ENCODE measurements at regions not wholly inside any gene's neighbourhood (a gene's known extent, or its start where the extent isn't known, plus 50 kb on each side); places are given as distances from the start of the nearest gene placed in this dataset.

GRCh38 chr12:102728506-102729242 lies 188.4 kb downstream of the PAH start:
- DNase-seq (ENCODE audit: low read depth, low spot score): no peak
- Histone ChIP-seq H3K36me3 (ENCODE audit: control insufficient read depth, insufficient read depth, low read length) (no peaks in the 10 kb centered on the region), H3K4me1 (ENCODE audit: control insufficient read depth, insufficient read depth, low read length) (no peaks in the 10 kb centered on the region), H3K27me3 (ENCODE audit: control insufficient read depth, insufficient read depth, low read length) (no peaks in the 10 kb centered on the region), H3K4me3 (ENCODE audit: low read length) (no peak overlapping the region), H3K27ac (ENCODE audit: low read length) (no peak overlapping the region), H3K9me3 (ENCODE audit: control insufficient read depth, insufficient read depth, low read length) (no peaks in the 10 kb centered on the region)
- WGBS (ENCODE audit: insufficient coverage, insufficient read length): no CpG with 5 or more reads among the region's 5 CpGs

GRCh38 chr12:102726686-102727085 lies 190.4 kb downstream of the PAH start:
- Histone ChIP-seq H3K27ac (ENCODE audit: low read length) (no peak overlapping the region), H3K36me3 (ENCODE audit: control insufficient read depth, insufficient read depth, low read length) (no peaks in the 10 kb centered on the region), H3K27me3 (ENCODE audit: control insufficient read depth, insufficient read depth, low read length) (no peaks in the 10 kb centered on the region), H3K4me1 (ENCODE audit: control insufficient read depth, insufficient read depth, low read length) (no peaks in the 10 kb centered on the region), H3K4me3 (ENCODE audit: low read length) (no peak overlapping the region), H3K9me3 (ENCODE audit: control insufficient read depth, insufficient read depth, low read length) (no peaks in the 10 kb centered on the region)
- DNase-seq (ENCODE audit: low read depth, low spot score): no peak
- no CpG with 5 or more reads among the region's 4 CpGs for WGBS (ENCODE audit: insufficient coverage, insufficient read length)

GRCh38 chr12:102722147-102722546 lies 194.9 kb downstream of the PAH start:
- WGBS (ENCODE audit: insufficient coverage, insufficient read length): no CpG with 5 or more reads among the region's 2 CpGs

GRCh38 chr12:102708108-102708507 lies 208.9 kb downstream of the PAH start:
- no CpG with 5 or more reads among the region's 3 CpGs for WGBS (ENCODE audit: insufficient coverage, insufficient read length)
- no peaks in the 10 kb centered on the region for H3K4me1 ChIP-seq (ENCODE audit: control insufficient read depth, insufficient read depth, low read length)

More at GRCh38 chr12:102722147-102722546, 194.9 kb downstream of the PAH start:
- no peak overlapping the region for H3K27ac ChIP-seq (ENCODE audit: low read length)
- no peak for DNase-seq (ENCODE audit: low read depth, low spot score)
- H3K27me3 ChIP-seq (ENCODE audit: control insufficient read depth, insufficient read depth, low read length): no peaks in the 10 kb centered on the region
- no peaks in the 10 kb centered on the region for H3K36me3 ChIP-seq (ENCODE audit: control insufficient read depth, insufficient read depth, low read length)
- no peak overlapping the region for H3K4me3 ChIP-seq (ENCODE audit: low read length)
- H3K4me1 ChIP-seq (ENCODE audit: control insufficient read depth, insufficient read depth, low read length): no peaks in the 10 kb centered on the region
- H3K9me3 ChIP-seq (ENCODE audit: control insufficient read depth, insufficient read depth, low read length): no peaks in the 10 kb centered on the region

GRCh38 chr12:102702447-102703114 lies 214.5 kb downstream of the PAH start:
- H3K4me1 ChIP-seq (ENCODE audit: control insufficient read depth, insufficient read depth, low read length): no peaks in the 10 kb centered on the region
- H3K27ac ChIP-seq (ENCODE audit: low read length): no peak overlapping the region
- no peaks in the 10 kb centered on the region for H3K36me3 ChIP-seq (ENCODE audit: control insufficient read depth, insufficient read depth, low read length)
- no peak for DNase-seq (ENCODE audit: low read depth, low spot score)
- H3K9me3 ChIP-seq (ENCODE audit: control insufficient read depth, insufficient read depth, low read length): no peaks in the 10 kb centered on the region
- no CpG with 5 or more reads among the region's 6 CpGs for WGBS (ENCODE audit: insufficient coverage, insufficient read length)
- H3K27me3 ChIP-seq (ENCODE audit: control insufficient read depth, insufficient read depth, low read length): no peaks in the 10 kb centered on the region
- no peak overlapping the region for H3K4me3 ChIP-seq (ENCODE audit: low read length)

More at GRCh38 chr12:102708108-102708507, 208.9 kb downstream of the PAH start:
- H3K27ac ChIP-seq (ENCODE audit: low read length): no peak overlapping the region
- no peaks in the 10 kb centered on the region for H3K36me3 ChIP-seq (ENCODE audit: control insufficient read depth, insufficient read depth, low read length)
- H3K27me3 ChIP-seq (ENCODE audit: control insufficient read depth, insufficient read depth, low read length): no peaks in the 10 kb centered on the region
- H3K9me3 ChIP-seq (ENCODE audit: control insufficient read depth, insufficient read depth, low read length): no peaks in the 10 kb centered on the region
- no peak for DNase-seq (ENCODE audit: low read depth, low spot score)
- H3K4me3 ChIP-seq (ENCODE audit: low read length): no peak overlapping the region

GRCh38 chr12:102696045-102696444 lies 215.7 kb upstream of the IGF1 start:
- H3K27ac ChIP-seq (ENCODE audit: low read length): no peak overlapping the region
- no peaks in the 10 kb centered on the region for H3K9me3 ChIP-seq (ENCODE audit: control insufficient read depth, insufficient read depth, low read length)
- no peak overlapping the region for H3K4me3 ChIP-seq (ENCODE audit: low read length)
- H3K27me3 ChIP-seq (ENCODE audit: control insufficient read depth, insufficient read depth, low read length): no peaks in the 10 kb centered on the region
- no peaks in the 10 kb centered on the region for H3K36me3 ChIP-seq (ENCODE audit: control insufficient read depth, insufficient read depth, low read length)
- DNase-seq (ENCODE audit: low read depth, low spot score): no peak
- H3K4me1 ChIP-seq (ENCODE audit: control insufficient read depth, insufficient read depth, low read length): peaks cover 2% of the 10 kb centered on the region; the same call in 1 of the 2 replicates

- Histone ChIP-seq H3K4me1 (ENCODE audit: control insufficient read depth, insufficient read depth, low read length) (peaks cover 2% of the 10 kb centered on the region; the same call in 1 of the 2 replicates), H3K4me3 (ENCODE audit: low read length) (no peak overlapping the region), H3K36me3 (ENCODE audit: control insufficient read depth, insufficient read depth, low read length) (no peaks in the 10 kb centered on the region), H3K27ac (ENCODE audit: low read length) (no peak overlapping the region), H3K9me3 (ENCODE audit: control insufficient read depth, insufficient read depth, low read length) (no peaks in the 10 kb centered on the region), H3K27me3 (ENCODE audit: control insufficient read depth, insufficient read depth, low read length) (no peaks in the 10 kb centered on the region)
- no CpG with 5 or more reads among the region's 2 CpGs for WGBS (ENCODE audit: insufficient coverage, insufficient read length)
- no peak for DNase-seq (ENCODE audit: low read depth, low spot score)
Observed at GRCh38 chr12:102694903-102695302, 214.5 kb upstream of the IGF1 start.

- no peaks in the 10 kb centered on the region for H3K36me3 ChIP-seq (ENCODE audit: control insufficient read depth, insufficient read depth, low read length)
- no peaks in the 10 kb centered on the region for H3K27me3 ChIP-seq (ENCODE audit: control insufficient read depth, insufficient read depth, low read length)
- peaks cover 2% of the 10 kb centered on the region; the same call in 1 of the 2 replicates for H3K4me1 ChIP-seq (ENCODE audit: control insufficient read depth, insufficient read depth, low read length)
- no peaks in the 10 kb centered on the region for H3K9me3 ChIP-seq (ENCODE audit: control insufficient read depth, insufficient read depth, low read length)
- no peak for DNase-seq (ENCODE audit: low read depth, low spot score)
- no CpG with 5 or more reads among the region's 1 CpG for WGBS (ENCODE audit: insufficient coverage, insufficient read length)
- H3K27ac ChIP-seq (ENCODE audit: low read length): no peak overlapping the region
- no peak overlapping the region for H3K4me3 ChIP-seq (ENCODE audit: low read length)
Observed at GRCh38 chr12:102691773-102692555, 211.6 kb upstream of the IGF1 start.

GRCh38 chr12:102690253-102690652 lies 209.9 kb upstream of the IGF1 start:
- no CpG with 5 or more reads among the region's 2 CpGs for WGBS (ENCODE audit: insufficient coverage, insufficient read length)

GRCh38 chr12:102689701-102690100 lies 209.3 kb upstream of the IGF1 start:
- no peak for DNase-seq (ENCODE audit: low read depth, low spot score)
- H3K4me1 ChIP-seq (ENCODE audit: control insufficient read depth, insufficient read depth, low read length): peaks cover 2% of the 10 kb centered on the region; the same call in 1 of the 2 replicates
- WGBS (ENCODE audit: insufficient coverage, insufficient read length): no CpG with 5 or more reads among the region's 3 CpGs
- no peaks in the 10 kb centered on the region for H3K9me3 ChIP-seq (ENCODE audit: control insufficient read depth, insufficient read depth, low read length)
- H3K27me3 ChIP-seq (ENCODE audit: control insufficient read depth, insufficient read depth, low read length): no peaks in the 10 kb centered on the region
- H3K36me3 ChIP-seq (ENCODE audit: control insufficient read depth, insufficient read depth, low read length): no peaks in the 10 kb centered on the region
- no peak overlapping the region for H3K4me3 ChIP-seq (ENCODE audit: low read length)
- no peak overlapping the region for H3K27ac ChIP-seq (ENCODE audit: low read length)

More at GRCh38 chr12:102690253-102690652, 209.9 kb upstream of the IGF1 start:
- no peaks in the 10 kb centered on the region for H3K9me3 ChIP-seq (ENCODE audit: control insufficient read depth, insufficient read depth, low read length)
- no peaks in the 10 kb centered on the region for H3K36me3 ChIP-seq (ENCODE audit: control insufficient read depth, insufficient read depth, low read length)
- H3K27ac ChIP-seq (ENCODE audit: low read length): no peak overlapping the region
- no peak overlapping the region for H3K4me3 ChIP-seq (ENCODE audit: low read length)
- no peak for DNase-seq (ENCODE audit: low read depth, low spot score)
- no peaks in the 10 kb centered on the region for H3K27me3 ChIP-seq (ENCODE audit: control insufficient read depth, insufficient read depth, low read length)
- H3K4me1 ChIP-seq (ENCODE audit: control insufficient read depth, insufficient read depth, low read length): peaks cover 2% of the 10 kb centered on the region; the same call in 1 of the 2 replicates
